SK-N-SH treated with all-trans-retinoic acid at 6 μM for 48 hours (cell line): ENCODE measurements at regions not wholly inside any gene's neighbourhood (a gene's known extent, or its start where the extent isn't known, plus 50 kb on each side); places are given as distances from the start of the nearest gene placed in this dataset.

Source experiments
- ATAC-seq: fragments of 200-7000 bp; cut with Tn5 transposase; 3 replicates; pipeline ENCODE4 v1.9.1; 2020; ENCODE audit warnings: mild to moderate bottlenecking, moderate library complexity
- BACH2 ChIP-seq: fragments of 250-450 bp; sonication (Bioruptor Pico); IDR thresholded peaks from 2 replicates; pipeline ENCODE4 v1.9.0; 2021; ENCODE audit warnings: mild to moderate bottlenecking, borderline replicate concordance
- CSDC2 ChIP-seq: fragments of 250-450 bp; sonication (Bioruptor Pico); IDR thresholded peaks from 2 replicates; pipeline ENCODE4 v1.5.0; 2020; ENCODE audit warnings: mild to moderate bottlenecking, moderate library complexity
- GLIS3 ChIP-seq: fragments of 250-450 bp; sonication (Bioruptor Pico); IDR thresholded peaks from 2 replicates; pipeline ENCODE4 v1.5.0; 2020; ENCODE audit warnings: mild to moderate bottlenecking, moderate library complexity
- ISL1 ChIP-seq: fragments of 250-450 bp; sonication (Bioruptor Pico); IDR thresholded peaks from 2 replicates; pipeline ENCODE4 v2.1.2; 2022; ENCODE audit warnings: mild to moderate bottlenecking, moderate library complexity
- OSR1 ChIP-seq: fragments of 250-450 bp; sonication (Bioruptor Pico); IDR thresholded peaks from 2 replicates; pipeline ENCODE4 v1.8.0; 2022; ENCODE audit warnings: moderate library complexity, mild to moderate bottlenecking, inconsistent platforms
- RARB ChIP-seq: fragments of 250-450 bp; sonication (Bioruptor Pico); IDR thresholded peaks from 2 replicates; pipeline ENCODE4 v1.8.0; 2021; ENCODE audit warnings: mild to moderate bottlenecking, moderate library complexity
- SNAI2 ChIP-seq: fragments of 250-450 bp; sonication (Bioruptor Pico); IDR thresholded peaks from 2 replicates; pipeline ENCODE4 v1.5.0; 2020; ENCODE audit warnings: mild to moderate bottlenecking, moderate library complexity
- TCF4 ChIP-seq: fragments of 250-450 bp; sonication (Bioruptor Pico); IDR thresholded peaks from 2 replicates; pipeline ENCODE4 v1.8.0; 2021; ENCODE audit warnings: mild to moderate bottlenecking, moderate library complexity, borderline replicate concordance
- TOX ChIP-seq: fragments of 250-450 bp; sonication (Bioruptor Pico); IDR thresholded peaks from 2 replicates; pipeline ENCODE4 v1.8.0; 2021; ENCODE audit warnings: mild to moderate bottlenecking, moderate library complexity, borderline replicate concordance
- ZC3H10 ChIP-seq: fragments of 250-450 bp; sonication (Bioruptor Pico); IDR thresholded peaks from 2 replicates; pipeline ENCODE4 v1.5.1; 2021; ENCODE audit warnings: mild to moderate bottlenecking, moderate library complexity
- ZFP3 ChIP-seq: fragments of 250-450 bp; sonication (Bioruptor Pico); IDR thresholded peaks from 2 replicates; pipeline ENCODE4 v1.5.0; 2020; ENCODE audit warnings: mild to moderate bottlenecking, moderate library complexity
- ZFP30 ChIP-seq: fragments of 450-650 bp; formaldehyde crosslinking; IDR thresholded peaks from 2 replicates; pipeline ENCODE4 v1.5.0; 2022; ENCODE audit warnings: mild to moderate bottlenecking, moderate library complexity
- ZNF70 ChIP-seq: fragments of 450-650 bp; formaldehyde crosslinking; IDR thresholded peaks from 2 replicates; pipeline ENCODE4 v1.5.0; 2020; ENCODE audit warnings: mild to moderate bottlenecking, moderate library complexity
- ZNF8 ChIP-seq: fragments of 450-650 bp; formaldehyde crosslinking; IDR thresholded peaks from 2 replicates; pipeline ENCODE4 v1.5.0; 2020; ENCODE audit warnings: mild to moderate bottlenecking, moderate library complexity
- TF ChIP-seq, protein P1 (sequence below): fragments of 250-450 bp; sonication (Bioruptor Pico); IDR thresholded peaks from 2 replicates; pipeline ENCODE4 v1.5.1; 2020; ENCODE audit warnings: low read depth, mild to moderate bottlenecking, moderate library complexity
- TF ChIP-seq, protein P2 (sequence below): fragments of 250-450 bp; sonication (Bioruptor Pico); IDR thresholded peaks from 2 replicates; pipeline ENCODE4 v1.8.0; 2021; ENCODE audit warnings: low read depth, mild to moderate bottlenecking, moderate library complexity, borderline replicate concordance
- TF ChIP-seq, protein P3 (sequence below): fragments of 250-450 bp; sonication (Bioruptor Pico); IDR thresholded peaks from 2 replicates; pipeline ENCODE4 v1.8.0; 2020; ENCODE audit warnings: mild to moderate bottlenecking, moderate library complexity, borderline replicate concordance
- TF ChIP-seq, protein P4 (sequence below): fragments of 250-450 bp; sonication (Bioruptor Pico); IDR thresholded peaks from 2 replicates; pipeline ENCODE4 v1.5.1; 2021; ENCODE audit warnings: mild to moderate bottlenecking, moderate library complexity
- TF ChIP-seq, protein P5 (sequence below): fragments of 250-450 bp; sonication (Bioruptor Pico); IDR thresholded peaks from 2 replicates; pipeline ENCODE4 v1.5.0; 2020; ENCODE audit warnings: mild to moderate bottlenecking, moderate library complexity

DNA sequence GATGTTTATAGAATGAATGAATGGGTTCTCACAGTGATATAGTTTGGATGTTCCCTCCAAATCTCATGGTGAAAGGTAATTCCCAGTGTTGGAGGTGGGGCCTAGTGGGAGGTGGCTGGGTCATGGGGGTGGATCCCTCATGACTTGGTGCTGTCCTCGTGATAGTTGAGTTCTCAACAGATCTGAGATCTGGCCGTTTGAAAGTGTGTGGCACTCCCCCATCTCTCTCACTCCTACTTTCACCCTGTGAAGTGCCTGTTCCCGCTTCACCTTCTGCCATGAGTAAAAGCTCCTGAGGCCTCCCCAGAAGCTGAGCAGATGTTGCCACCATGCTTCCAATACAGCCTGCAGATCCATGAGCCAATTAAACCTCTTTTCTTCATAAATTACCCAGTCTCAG is 170.8 kb upstream of the LINGO1 start:
- no peak for ATAC-seq
- no peak for TF ChIP-seq OSR1 (CRISPR knock-in tag)
- TF ChIP-seq, all 23 proteins: peak for 0

DNA sequence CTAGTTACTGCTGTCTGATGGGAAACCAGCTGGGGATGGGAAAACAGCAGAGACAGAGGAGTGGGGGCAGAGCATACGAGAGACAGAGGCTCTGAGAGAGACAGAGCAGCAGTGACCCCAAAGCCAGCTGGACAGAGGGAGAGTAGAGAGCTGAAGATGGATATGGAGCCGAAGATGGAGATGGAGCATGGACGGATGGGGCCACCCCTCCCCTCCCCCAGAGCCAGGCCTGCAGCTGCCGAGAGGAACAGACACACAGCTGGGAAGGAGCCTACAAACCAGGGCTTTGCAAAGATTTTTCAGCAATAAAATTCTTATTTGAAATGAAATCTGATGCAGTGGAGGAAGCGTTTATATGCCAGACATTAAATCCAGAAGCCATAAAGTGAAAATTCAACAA is 167.6 kb upstream of the LINGO1 start:
- ATAC-seq, result no peak
- no peak for TF ChIP-seq GLIS3 (CRISPR knock-in tag)
- TF ChIP-seq ZC3H10 (CRISPR knock-in tag), result no peak
- no peak for TF ChIP-seq ISL1
- TF ChIP-seq, protein P1, sequence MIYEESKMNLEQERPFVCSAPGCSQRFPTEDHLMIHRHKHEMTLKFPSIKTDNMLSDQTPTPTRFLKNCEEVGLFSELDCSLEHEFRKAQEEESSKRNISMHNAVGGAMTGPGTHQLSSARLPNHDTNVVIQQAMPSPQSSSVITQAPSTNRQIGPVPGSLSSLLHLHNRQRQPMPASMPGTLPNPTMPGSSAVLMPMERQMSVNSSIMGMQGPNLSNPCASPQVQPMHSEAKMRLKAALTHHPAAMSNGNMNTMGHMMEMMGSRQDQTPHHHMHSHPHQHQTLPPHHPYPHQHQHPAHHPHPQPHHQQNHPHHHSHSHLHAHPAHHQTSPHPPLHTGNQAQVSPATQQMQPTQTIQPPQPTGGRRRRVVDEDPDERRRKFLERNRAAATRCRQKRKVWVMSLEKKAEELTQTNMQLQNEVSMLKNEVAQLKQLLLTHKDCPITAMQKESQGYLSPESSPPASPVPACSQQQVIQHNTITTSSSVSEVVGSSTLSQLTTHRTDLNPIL (CRISPR knock-in tag), result no peak

DNA sequence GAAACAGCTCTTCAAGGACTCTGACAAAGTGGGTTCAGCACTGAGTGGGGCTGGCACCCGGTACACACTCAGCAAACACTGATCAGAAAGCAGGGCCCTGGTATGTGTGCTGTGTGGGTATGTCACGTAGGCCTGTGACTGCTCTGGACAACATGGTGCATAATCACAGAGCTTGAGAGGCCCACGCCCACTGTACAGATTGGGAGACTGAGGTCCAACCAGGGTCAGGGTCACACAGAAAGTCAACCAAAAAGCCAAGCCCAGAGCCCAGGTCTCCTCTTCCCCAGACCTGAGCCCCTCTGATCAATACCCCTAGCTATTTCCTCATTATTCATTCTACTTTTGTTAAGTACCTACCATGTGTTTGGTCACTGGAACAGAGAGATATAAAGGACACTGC is 166.1 kb upstream of the LINGO1 start:
- ATAC-seq, result no peak
- TF ChIP-seq CSDC2 (CRISPR knock-in tag) (no peak), OSR1 (CRISPR knock-in tag) (no peak), ZFP30 (CRISPR knock-in tag) (no peak), BACH2 (no peak), TCF4 (CRISPR knock-in tag) (no peak), TOX (CRISPR knock-in tag) (no peak), ZNF8 (CRISPR knock-in tag) (no peak), ISL1 (no peak), ZNF70 (CRISPR knock-in tag) (no peak), ZC3H10 (CRISPR knock-in tag) (no peak)
- TF ChIP-seq, protein P2, sequence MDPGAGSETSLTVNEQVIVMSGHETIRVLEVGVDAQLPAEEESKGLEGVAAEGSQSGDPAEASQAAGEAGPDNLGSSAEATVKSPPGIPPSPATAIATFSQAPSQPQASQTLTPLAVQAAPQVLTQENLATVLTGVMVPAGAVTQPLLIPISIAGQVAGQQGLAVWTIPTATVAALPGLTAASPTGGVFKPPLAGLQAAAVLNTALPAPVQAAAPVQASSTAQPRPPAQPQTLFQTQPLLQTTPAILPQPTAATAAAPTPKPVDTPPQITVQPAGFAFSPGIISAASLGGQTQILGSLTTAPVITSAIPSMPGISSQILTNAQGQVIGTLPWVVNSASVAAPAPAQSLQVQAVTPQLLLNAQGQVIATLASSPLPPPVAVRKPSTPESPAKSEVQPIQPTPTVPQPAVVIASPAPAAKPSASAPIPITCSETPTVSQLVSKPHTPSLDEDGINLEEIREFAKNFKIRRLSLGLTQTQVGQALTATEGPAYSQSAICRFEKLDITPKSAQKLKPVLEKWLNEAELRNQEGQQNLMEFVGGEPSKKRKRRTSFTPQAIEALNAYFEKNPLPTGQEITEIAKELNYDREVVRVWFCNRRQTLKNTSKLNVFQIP, result no peak
- TF ChIP-seq, protein P1 (CRISPR knock-in tag), result no peak
- TF ChIP-seq, protein P3, sequence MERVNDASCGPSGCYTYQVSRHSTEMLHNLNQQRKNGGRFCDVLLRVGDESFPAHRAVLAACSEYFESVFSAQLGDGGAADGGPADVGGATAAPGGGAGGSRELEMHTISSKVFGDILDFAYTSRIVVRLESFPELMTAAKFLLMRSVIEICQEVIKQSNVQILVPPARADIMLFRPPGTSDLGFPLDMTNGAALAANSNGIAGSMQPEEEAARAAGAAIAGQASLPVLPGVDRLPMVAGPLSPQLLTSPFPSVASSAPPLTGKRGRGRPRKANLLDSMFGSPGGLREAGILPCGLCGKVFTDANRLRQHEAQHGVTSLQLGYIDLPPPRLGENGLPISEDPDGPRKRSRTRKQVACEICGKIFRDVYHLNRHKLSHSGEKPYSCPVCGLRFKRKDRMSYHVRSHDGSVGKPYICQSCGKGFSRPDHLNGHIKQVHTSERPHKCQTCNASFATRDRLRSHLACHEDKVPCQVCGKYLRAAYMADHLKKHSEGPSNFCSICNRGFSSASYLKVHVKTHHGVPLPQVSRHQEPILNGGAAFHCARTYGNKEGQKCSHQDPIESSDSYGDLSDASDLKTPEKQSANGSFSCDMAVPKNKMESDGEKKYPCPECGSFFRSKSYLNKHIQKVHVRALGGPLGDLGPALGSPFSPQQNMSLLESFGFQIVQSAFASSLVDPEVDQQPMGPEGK (CRISPR knock-in tag), result no peak
- TF ChIP-seq, protein P4, sequence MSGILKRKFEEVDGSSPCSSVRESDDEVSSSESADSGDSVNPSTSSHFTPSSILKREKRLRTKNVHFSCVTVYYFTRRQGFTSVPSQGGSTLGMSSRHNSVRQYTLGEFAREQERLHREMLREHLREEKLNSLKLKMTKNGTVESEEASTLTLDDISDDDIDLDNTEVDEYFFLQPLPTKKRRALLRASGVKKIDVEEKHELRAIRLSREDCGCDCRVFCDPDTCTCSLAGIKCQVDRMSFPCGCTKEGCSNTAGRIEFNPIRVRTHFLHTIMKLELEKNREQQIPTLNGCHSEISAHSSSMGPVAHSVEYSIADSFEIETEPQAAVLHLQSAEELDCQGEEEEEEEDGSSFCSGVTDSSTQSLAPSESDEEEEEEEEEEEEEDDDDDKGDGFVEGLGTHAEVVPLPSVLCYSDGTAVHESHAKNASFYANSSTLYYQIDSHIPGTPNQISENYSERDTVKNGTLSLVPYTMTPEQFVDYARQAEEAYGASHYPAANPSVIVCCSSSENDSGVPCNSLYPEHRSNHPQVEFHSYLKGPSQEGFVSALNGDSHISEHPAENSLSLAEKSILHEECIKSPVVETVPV, result no peak
- TF ChIP-seq, protein P5, sequence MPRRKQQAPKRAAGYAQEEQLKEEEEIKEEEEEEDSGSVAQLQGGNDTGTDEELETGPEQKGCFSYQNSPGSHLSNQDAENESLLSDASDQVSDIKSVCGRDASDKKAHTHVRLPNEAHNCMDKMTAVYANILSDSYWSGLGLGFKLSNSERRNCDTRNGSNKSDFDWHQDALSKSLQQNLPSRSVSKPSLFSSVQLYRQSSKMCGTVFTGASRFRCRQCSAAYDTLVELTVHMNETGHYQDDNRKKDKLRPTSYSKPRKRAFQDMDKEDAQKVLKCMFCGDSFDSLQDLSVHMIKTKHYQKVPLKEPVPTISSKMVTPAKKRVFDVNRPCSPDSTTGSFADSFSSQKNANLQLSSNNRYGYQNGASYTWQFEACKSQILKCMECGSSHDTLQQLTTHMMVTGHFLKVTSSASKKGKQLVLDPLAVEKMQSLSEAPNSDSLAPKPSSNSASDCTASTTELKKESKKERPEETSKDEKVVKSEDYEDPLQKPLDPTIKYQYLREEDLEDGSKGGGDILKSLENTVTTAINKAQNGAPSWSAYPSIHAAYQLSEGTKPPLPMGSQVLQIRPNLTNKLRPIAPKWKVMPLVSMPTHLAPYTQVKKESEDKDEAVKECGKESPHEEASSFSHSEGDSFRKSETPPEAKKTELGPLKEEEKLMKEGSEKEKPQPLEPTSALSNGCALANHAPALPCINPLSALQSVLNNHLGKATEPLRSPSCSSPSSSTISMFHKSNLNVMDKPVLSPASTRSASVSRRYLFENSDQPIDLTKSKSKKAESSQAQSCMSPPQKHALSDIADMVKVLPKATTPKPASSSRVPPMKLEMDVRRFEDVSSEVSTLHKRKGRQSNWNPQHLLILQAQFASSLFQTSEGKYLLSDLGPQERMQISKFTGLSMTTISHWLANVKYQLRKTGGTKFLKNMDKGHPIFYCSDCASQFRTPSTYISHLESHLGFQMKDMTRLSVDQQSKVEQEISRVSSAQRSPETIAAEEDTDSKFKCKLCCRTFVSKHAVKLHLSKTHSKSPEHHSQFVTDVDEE (CRISPR knock-in tag), result no peak

DNA sequence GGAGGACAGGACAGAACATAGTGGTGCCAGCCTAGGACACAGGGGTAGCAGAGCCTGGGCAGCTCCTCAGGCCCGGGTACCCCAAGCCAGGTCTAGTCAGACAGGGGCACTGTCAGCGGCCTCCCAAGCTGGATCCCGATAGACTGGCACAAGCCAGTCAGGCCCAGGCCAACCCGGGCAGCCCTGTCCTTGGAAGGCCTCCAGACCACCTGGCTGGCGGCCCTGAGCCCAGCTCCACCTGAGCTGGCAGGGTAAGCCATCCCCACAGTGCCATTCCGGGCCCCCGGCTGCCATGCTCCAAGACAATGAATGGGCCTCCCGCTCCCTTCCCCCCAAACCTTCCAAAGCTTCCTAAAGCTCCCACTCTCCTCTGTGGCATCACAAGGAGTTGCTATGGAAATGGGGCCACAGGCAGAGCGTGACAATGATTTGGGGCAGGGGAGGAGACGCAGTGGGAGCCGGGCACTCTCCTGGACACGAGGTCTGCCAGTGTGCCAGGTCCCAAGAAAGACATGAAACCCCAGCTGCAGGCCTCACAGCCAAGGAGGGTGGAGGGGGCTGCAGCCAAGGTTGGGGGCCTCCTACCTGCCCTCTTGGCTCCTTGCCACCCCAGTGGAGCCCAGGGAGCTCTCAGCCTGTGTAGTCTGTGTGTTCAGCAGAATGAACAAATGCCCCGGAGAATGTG is 165.6 kb upstream of the LINGO1 start:
- ATAC-seq, result no peak
- no peak for TF ChIP-seq GLIS3 (CRISPR knock-in tag)
- TF ChIP-seq, protein P2, result no peak
- TF ChIP-seq TOX (CRISPR knock-in tag), result no peak
- TF ChIP-seq, protein P4, result no peak
- TF ChIP-seq BACH2, result no peak
- TF ChIP-seq ZFP30 (CRISPR knock-in tag), result no peak
- no peak for TF ChIP-seq ZC3H10 (CRISPR knock-in tag)
- TF ChIP-seq SNAI2 (CRISPR knock-in tag), result no peak
- no peak for TF ChIP-seq ZFP3
- no peak for TF ChIP-seq CSDC2 (CRISPR knock-in tag)
- no peak for TF ChIP-seq RARB (CRISPR knock-in tag)
- no peak for TF ChIP-seq OSR1 (CRISPR knock-in tag)
- TF ChIP-seq ISL1, result no peak
